ENCODE measurements at regions not wholly inside any gene's neighbourhood (a gene's known extent, or its start where the extent isn't known, plus 50 kb on each side); places are given as distances from the start of the nearest gene placed in this dataset.

- no peaks in the 10 kb centered on the region for H3K36me3 ChIP-seq
- peaks cover 0 to 8% (median 0%) of the 10 kb centered on the region in 4 donors for H3K9me3 ChIP-seq
- H3K27me3 ChIP-seq: no peaks in the 10 kb centered on the region
- TF ChIP-seq CTCF (IDR thresholded peaks at IDR 0.05) (no peak), POLR2AphosphoS5 (IDR thresholded peaks at IDR 0.05) (no peak), EP300 (IDR thresholded peaks at IDR 0.05) (no peak), POLR2A (IDR thresholded peaks at IDR 0.05) (no peak)
- H3K27ac ChIP-seq: peak overlapping the region in 1 of 4 donors; percentile 74
- DNase-seq: no peak
- intact Hi-C loops (cut with DNase I): no loop called here
- no peak overlapping the region for H3K4me3 ChIP-seq
- no peaks in the 10 kb centered on the region for H3K4me1 ChIP-seq
- WGBS, 2 donors: 66 to 82% methylated on average over 1 of the region's 1 CpG
These were observed 94.0 kb upstream of the PLEKHA5 start for GRCh38 chr12:19035536-19035935.

- no peaks in the 10 kb centered on the region for H3K4me1 ChIP-seq
- 80 to 81% methylated on average over 6 of the region's 6 CpGs for WGBS, 2 donors
- no peaks in the 10 kb centered on the region for H3K27me3 ChIP-seq
- intact Hi-C loops (cut with DNase I): no loop called here
- TF ChIP-seq EP300 (IDR thresholded peaks at IDR 0.05) (no peak), POLR2AphosphoS5 (IDR thresholded peaks at IDR 0.05) (no peak)
- H3K9me3 ChIP-seq: peaks cover 0 to 8% (median 0%) of the 10 kb centered on the region in 4 donors
- DNase-seq: no peak
- peak overlapping the region in 1 of 4 donors; percentile 74 for H3K27ac ChIP-seq
- H3K36me3 ChIP-seq: no peaks in the 10 kb centered on the region
- H3K4me3 ChIP-seq: no peak overlapping the region
These were observed 92.7 kb upstream of the PLEKHA5 start for GRCh38 chr12:19036673-19037357.

GRCh38 chr12:19038209-19038608 lies 91.3 kb upstream of the PLEKHA5 start:
- TF ChIP-seq EP300 (IDR thresholded peaks at IDR 0.05): no peak
- TF ChIP-seq POLR2AphosphoS5 (IDR thresholded peaks at IDR 0.05): no peak
- TF ChIP-seq CTCF (IDR thresholded peaks at IDR 0.05): no peak
- TF ChIP-seq POLR2A (IDR thresholded peaks at IDR 0.05): no peak
- H3K9me3 ChIP-seq: no peaks in the 10 kb centered on the region
- intact Hi-C loops (cut with DNase I): no loop called here

GRCh38 chr12:19039515-19039914 lies 90.0 kb upstream of the PLEKHA5 start:
- Histone ChIP-seq H3K27ac (peak overlapping the region in 1 of 4 donors; percentile 74), H3K36me3 (no peaks in the 10 kb centered on the region), H3K9me3 (no peaks in the 10 kb centered on the region), H3K27me3 (no peaks in the 10 kb centered on the region), H3K4me3 (no peak overlapping the region), H3K4me1 (no peaks in the 10 kb centered on the region)
- intact Hi-C loops (cut with DNase I): no loop called here
- WGBS, 2 donors: 66 to 82% methylated on average over 3 of the region's 3 CpGs
- TF ChIP-seq EP300 (IDR thresholded peaks at IDR 0.05) (no peak), CTCF (IDR thresholded peaks at IDR 0.05) (no peak)
- DNase-seq: no peak

More at GRCh38 chr12:19038209-19038608, 91.3 kb upstream of the PLEKHA5 start:
- DNase-seq: no peak
- Histone ChIP-seq H3K36me3 (no peaks in the 10 kb centered on the region), H3K4me1 (no peaks in the 10 kb centered on the region), H3K4me3 (no peak overlapping the region), H3K27ac (peak overlapping the region in 1 of 4 donors; percentile 74), H3K27me3 (no peaks in the 10 kb centered on the region)
- 76% methylated on average over 6 of the region's 6 CpGs for WGBS, 2 donors

- intact Hi-C loops (cut with DNase I): no loop called here
- Histone ChIP-seq H3K4me1 (no peaks in the 10 kb centered on the region), H3K9me3 (no peaks in the 10 kb centered on the region), H3K36me3 (no peaks in the 10 kb centered on the region), H3K4me3 (no peak overlapping the region), H3K27me3 (no peaks in the 10 kb centered on the region), H3K27ac (no peak overlapping the region)
- 90 to 95% methylated on average over 3 of the region's 3 CpGs for WGBS, 2 donors
- TF ChIP-seq CTCF (IDR thresholded peaks at IDR 0.05) (no peak), POLR2A (IDR thresholded peaks at IDR 0.05) (no peak), POLR2AphosphoS5 (IDR thresholded peaks at IDR 0.05) (no peak), EP300 (IDR thresholded peaks at IDR 0.05) (no peak)
- DNase-seq: no peak
These were observed 87.3 kb upstream of the PLEKHA5 start for GRCh38 chr12:19042221-19042620.

Measured in sigmoid colon (tissue), 6 donors.